CD14-positive monocyte (primary cell): ENCODE measurements at regions not wholly inside any gene's neighbourhood (a gene's known extent, or its start where the extent isn't known, plus 50 kb on each side); places are given as distances from the start of the nearest gene placed in this dataset.

Source experiments
- DNase-seq, 3 donors: peaks; one replicate each; pipeline ENCODE4 v3.0.0-alpha.2; 2011 to 2022
- H2AFZ ChIP-seq: 2 replicates; pipeline ENCODE4 v1.6.0; 2012; ENCODE audit warnings: mild to moderate bottlenecking, low read depth, low read length, inconsistent platforms; ENCODE audit not compliant: insufficient read depth, poor library complexity, severe bottlenecking
- H3K27ac ChIP-seq, 2 donors: 1 replicate in 1 of 2; 2 replicates in 1 of 2; pipeline ENCODE4 v1.5.1; 2012 to 2013; ENCODE audit warnings: low read length in 2 of 2, control low read depth in 1 of 2, inconsistent platforms in 1 of 2, low read depth in 1 of 2, mild to moderate bottlenecking in 1 of 2
- H3K27me3 ChIP-seq, 2 donors: one replicate each; pipeline versions ENCODE4 v1.6.0 to v1.6.1; 2011 to 2013; ENCODE audit warnings: low read length in 2 of 2; ENCODE audit not compliant: control insufficient read depth in 2 of 2, insufficient read depth in 2 of 2
- H3K36me3 ChIP-seq, 2 donors: replicated peaks in 1 of 2; 1 replicate in 1 of 2; 2 replicates in 1 of 2; pipeline versions ENCODE4 v1.5.1 to v1.6.1; 2012 to 2013; ENCODE audit warnings: low read length in 2 of 2, control low read depth in 1 of 2, inconsistent platforms in 1 of 2, mild to moderate bottlenecking in 1 of 2; ENCODE audit not compliant: insufficient read depth in 2 of 2, control insufficient read depth in 1 of 2
- H3K4me1 ChIP-seq, 2 donors: 1 replicate in 1 of 2; 2 replicates in 1 of 2; pipeline versions ENCODE4 v1.5.1 to v1.6.1; 2012 to 2013; ENCODE audit warnings: low read length in 2 of 2, control low read depth in 1 of 2, inconsistent platforms in 1 of 2, mild to moderate bottlenecking in 1 of 2, moderate library complexity in 1 of 2; ENCODE audit not compliant: insufficient read depth in 2 of 2, control insufficient read depth in 1 of 2
- H3K4me2 ChIP-seq: replicated peaks from 2 replicates; pipeline ENCODE3; 2012; ENCODE audit warnings: low read length, moderate library complexity, mild to moderate bottlenecking; ENCODE audit not compliant: poor library complexity, severe bottlenecking; ENCODE audit errors: extremely low read depth
- H3K4me3 ChIP-seq, 3 experiments: fragments of 200-600 bp in 1 of 3; sonication (generic) in 1 of 3; replicated peaks in 1 of 3; 1 replicate in 2 of 3; 2 replicates in 1 of 3; pipeline ENCODE4 v1.5.1; 2011 to 2013; ENCODE audit warnings: low read length in 3 of 3, mild to moderate bottlenecking in 3 of 3, control low read depth in 2 of 3, low read depth in 2 of 3, inconsistent platforms in 1 of 3, moderate library complexity in 1 of 3
- H3K79me2 ChIP-seq: 2 replicates; pipeline ENCODE4 v1.6.0; 2012; ENCODE audit warnings: mild to moderate bottlenecking, control low read depth, inconsistent platforms, low read length, moderate library complexity; ENCODE audit not compliant: insufficient read depth
- H3K9ac ChIP-seq: 2 replicates; pipeline ENCODE4 v1.6.0; 2017; ENCODE audit warnings: low read length, mild to moderate bottlenecking; ENCODE audit not compliant: insufficient read depth, poor library complexity, severe bottlenecking
- H3K9me3 ChIP-seq, 2 donors: replicated peaks in 1 of 2; 1 replicate in 1 of 2; 2 replicates in 1 of 2; pipeline versions ENCODE4 v1.5.1 to v1.6.1; 2012 to 2013; ENCODE audit warnings: low read length in 2 of 2, control low read depth in 1 of 2; ENCODE audit not compliant: control insufficient read depth in 1 of 2, insufficient read depth in 1 of 2
- H4K20me1 ChIP-seq: 2 replicates; pipeline ENCODE4 v1.6.0; 2012; ENCODE audit warnings: mild to moderate bottlenecking, low read length, control low read depth, moderate library complexity; ENCODE audit not compliant: insufficient read depth
- H3K27ac Mint-ChIP-seq, 7 donors: one replicate each; pipeline ENCODE4 v1.8.0; 2020; ENCODE audit warnings: mild to moderate bottlenecking in 7 of 7, mixed read lengths in 7 of 7, moderate library complexity in 6 of 7, inconsistent platforms in 2 of 7
- H3K27me3 Mint-ChIP-seq, 3 donors: one replicate each; pipeline ENCODE4 v1.8.0; 2021 to 2022; ENCODE audit warnings: low read depth in 3 of 3, mild to moderate bottlenecking in 3 of 3, mixed read lengths in 3 of 3, moderate library complexity in 3 of 3, inconsistent platforms in 1 of 3
- H3K36me3 Mint-ChIP-seq, 2 donors: one replicate each; pipeline ENCODE4 v1.8.0; 2020; ENCODE audit warnings: mixed read lengths in 2 of 2, inconsistent platforms in 1 of 2, mild to moderate bottlenecking in 1 of 2
- H3K4me1 Mint-ChIP-seq: one replicate; pipeline ENCODE4 v1.8.0; 2020; ENCODE audit warnings: mild to moderate bottlenecking, mixed read lengths
- H3K4me3 Mint-ChIP-seq, 2 donors: one replicate each; pipeline ENCODE4 v1.8.0; 2020; ENCODE audit warnings: mild to moderate bottlenecking in 2 of 2, mixed read lengths in 2 of 2, moderate library complexity in 1 of 2
- H3K9me3 Mint-ChIP-seq, 7 donors: one replicate each; pipeline ENCODE4 v1.8.0; 2020 to 2022; ENCODE audit warnings: mixed read lengths in 7 of 7, mild to moderate bottlenecking in 6 of 7, moderate library complexity in 6 of 7, inconsistent platforms in 2 of 7
- CTCF ChIP-seq: fragments of 200-600 bp; IDR thresholded peaks from one replicate; pipeline ENCODE4 v1.8.0; 2022; ENCODE audit warnings: antibody characterized with exemption, mild to moderate bottlenecking
- WGBS: methylation state at CpG from one replicate; pipeline ENCODE4 v1.1.5; 2013; ENCODE audit warnings: missing lambda C conversion rate; ENCODE audit not compliant: insufficient coverage; 5-methylcytosine and 5-hydroxymethylcytosine counted together
- intact Hi-C, 2 donors: fragments of 100-400 bp; cut with micrococcal nuclease; formaldehyde crosslinking; loops; one replicate each; pipeline versions ENCODE4 v1.15.0 to v1.15.1; 2023

- Histone ChIP-seq H2AFZ (no peak overlapping the region), H3K4me3 (no peak overlapping the region), H3K79me2 (no peaks in the 10 kb centered on the region), H3K4me1 (peaks cover 0 to 6% of the 10 kb centered on the region in 2 donors), H3K4me2 (no peak overlapping the region), H3K9me3 (no peaks in the 10 kb centered on the region), H3K36me3 (no peaks in the 10 kb centered on the region), H4K20me1 (no peaks in the 10 kb centered on the region), H3K27ac (no peak overlapping the region), H3K9ac (no peak overlapping the region), H3K27me3 (no peaks in the 10 kb centered on the region)
- Mint-ChIP-seq H3K4me3 (no peak overlapping the region), H3K27me3 (peaks cover 3 to 14% (median 5%) of the 10 kb centered on the region in 3 donors), H3K27ac (no peak overlapping the region), H3K4me1 (peaks cover 9% of the 10 kb centered on the region), H3K9me3 (no peaks in the 10 kb centered on the region), H3K36me3 (no peaks in the 10 kb centered on the region)
- no peak for TF ChIP-seq CTCF
- WGBS: 100% methylated on average over 7 of the region's 7 CpGs
- DNase-seq: no peak
- intact Hi-C loops: loop anchor here in 1 of 2 donors (10.0 kb wide), 1 partner anchor 231 kb away; no protein-coding TSS in a partner anchor
These were observed 114.9 kb upstream of the ZMIZ1 start for GRCh38 chr10:78953799-78954297.

DNA sequence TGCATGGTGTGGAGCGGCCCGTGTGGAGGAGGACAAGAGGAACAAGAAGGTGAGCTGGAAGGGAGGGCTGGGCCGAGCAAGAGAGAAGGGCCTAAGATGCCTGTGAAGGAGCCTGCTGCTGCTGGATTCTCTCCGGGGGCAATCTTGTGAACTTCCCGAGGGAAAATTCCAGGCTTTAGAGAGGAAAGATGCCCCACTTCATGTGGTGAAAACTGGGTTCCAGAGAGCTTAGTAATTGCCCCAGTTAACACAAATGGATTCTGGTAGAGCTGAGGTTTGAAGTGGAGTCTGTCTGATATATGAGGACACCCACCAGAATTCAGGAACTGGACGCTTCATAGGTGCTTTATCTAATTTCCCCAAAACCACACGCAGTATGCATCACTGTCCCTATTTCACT, 114.1 kb upstream of the ZMIZ1 start:
- intact Hi-C loops: loop anchor here in 1 of 2 donors (10.0 kb wide), 1 partner anchor 230 kb away; no protein-coding TSS in a partner anchor
- Mint-ChIP-seq H3K4me3 (no peak overlapping the region), H3K27me3 (peaks cover 5 to 16% (median 9%) of the 10 kb centered on the region in 3 donors), H3K36me3 (no peaks in the 10 kb centered on the region), H3K27ac (no peak overlapping the region), H3K4me1 (peaks cover 9% of the 10 kb centered on the region), H3K9me3 (no peaks in the 10 kb centered on the region)
- H3K27ac ChIP-seq: no peak overlapping the region
- H3K4me3 ChIP-seq: no peak overlapping the region
- TF ChIP-seq CTCF: no peak
- H3K4me1 ChIP-seq: peaks cover 0 to 6% of the 10 kb centered on the region in 2 donors
- no peak overlapping the region for H3K4me2 ChIP-seq
- H2AFZ ChIP-seq: no peak overlapping the region
- no peaks in the 10 kb centered on the region for H3K27me3 ChIP-seq
- DNase-seq: no peak
- no peaks in the 10 kb centered on the region for H3K9me3 ChIP-seq
- no peaks in the 10 kb centered on the region for H3K79me2 ChIP-seq
- no peaks in the 10 kb centered on the region for H4K20me1 ChIP-seq
- no peak overlapping the region for H3K9ac ChIP-seq
- no peaks in the 10 kb centered on the region for H3K36me3 ChIP-seq
- 91% methylated on average over 4 of the region's 7 CpGs for WGBS
